ENCODE measurements at regions not wholly inside any gene's neighbourhood (a gene's known extent, or its start where the extent isn't known, plus 50 kb on each side); places are given as distances from the start of the nearest gene placed in this dataset.

DNA sequence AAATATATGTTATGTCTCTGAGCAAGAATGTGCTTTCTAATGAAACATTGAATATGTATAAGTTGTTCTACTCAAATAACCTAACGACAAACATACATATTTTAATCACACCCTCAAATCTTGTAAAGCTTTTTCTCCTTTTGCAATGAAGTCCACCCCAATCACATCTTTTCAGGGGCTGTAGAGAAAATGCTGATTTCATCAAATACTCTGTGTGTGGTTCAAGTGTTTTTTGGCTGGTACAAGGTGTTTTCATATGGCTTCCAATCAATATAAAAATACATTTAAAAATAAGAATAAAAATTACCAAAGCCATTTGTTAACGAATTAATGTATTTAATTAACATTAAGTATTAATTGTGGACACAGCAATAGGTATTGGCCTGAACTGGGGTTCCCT is 57.2 kb upstream of the TMEM196 start:
- TF ChIP-seq, protein P1, sequence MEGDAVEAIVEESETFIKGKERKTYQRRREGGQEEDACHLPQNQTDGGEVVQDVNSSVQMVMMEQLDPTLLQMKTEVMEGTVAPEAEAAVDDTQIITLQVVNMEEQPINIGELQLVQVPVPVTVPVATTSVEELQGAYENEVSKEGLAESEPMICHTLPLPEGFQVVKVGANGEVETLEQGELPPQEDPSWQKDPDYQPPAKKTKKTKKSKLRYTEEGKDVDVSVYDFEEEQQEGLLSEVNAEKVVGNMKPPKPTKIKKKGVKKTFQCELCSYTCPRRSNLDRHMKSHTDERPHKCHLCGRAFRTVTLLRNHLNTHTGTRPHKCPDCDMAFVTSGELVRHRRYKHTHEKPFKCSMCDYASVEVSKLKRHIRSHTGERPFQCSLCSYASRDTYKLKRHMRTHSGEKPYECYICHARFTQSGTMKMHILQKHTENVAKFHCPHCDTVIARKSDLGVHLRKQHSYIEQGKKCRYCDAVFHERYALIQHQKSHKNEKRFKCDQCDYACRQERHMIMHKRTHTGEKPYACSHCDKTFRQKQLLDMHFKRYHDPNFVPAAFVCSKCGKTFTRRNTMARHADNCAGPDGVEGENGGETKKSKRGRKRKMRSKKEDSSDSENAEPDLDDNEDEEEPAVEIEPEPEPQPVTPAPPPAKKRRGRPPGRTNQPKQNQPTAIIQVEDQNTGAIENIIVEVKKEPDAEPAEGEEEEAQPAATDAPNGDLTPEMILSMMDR (conservative IDR thresholded peaks at IDR 0.05; ENCODE audit: low read depth, low read length) = no peak

More for the DNA sequence above, 57.2 kb upstream of the TMEM196 start:
- no peak overlapping the region for H3K4me3 ChIP-seq (ENCODE audit: low read depth, low read length)
- no peak for DNase-seq (ENCODE audit: low read depth)

Data from epithelial cell of proximal tubule (primary cell).